ENCODE measurements at regions not wholly inside any gene's neighbourhood (a gene's known extent, or its start where the extent isn't known, plus 50 kb on each side); places are given as distances from the start of the nearest gene placed in this dataset.

- peak; percentile 70 for DNase-seq
- H3K4me3 ChIP-seq = no peak overlapping the region
- no peaks in the 10 kb centered on the region for H3K27me3 ChIP-seq
- H3K4me1 ChIP-seq = no peaks in the 10 kb centered on the region
- 77 to 84% methylated on average over 1 of the region's 1 CpG for WGBS, 2 donors
- intact Hi-C loops (cut with DNase I) = no loop called here
- no peaks in the 10 kb centered on the region for H3K9me3 ChIP-seq
- H3K36me3 ChIP-seq = no peaks in the 10 kb centered on the region
- no peak for TF ChIP-seq CTCF (IDR thresholded peaks at IDR 0.05)
- TF ChIP-seq EP300 (IDR thresholded peaks at IDR 0.05) = no peak
- TF ChIP-seq POLR2AphosphoS5 (IDR thresholded peaks at IDR 0.05) = no peak
- no peak overlapping the region for H3K27ac ChIP-seq
These were observed 482.6 kb upstream of the SEMA3A start for GRCh38 chr7:84677117-84677732.

- H3K9me3 ChIP-seq = no peaks in the 10 kb centered on the region
- whole genome bisulfite sequencing, 2 donors = 16 to 60% methylated on average over 4 of the region's 4 CpGs
- no peaks in the 10 kb centered on the region for H3K4me1 ChIP-seq
- intact Hi-C loops (cut with DNase I) = no loop called here
- no peak for DNase-seq
- TF ChIP-seq POLR2AphosphoS5 (IDR thresholded peaks at IDR 0.05) (no peak), POLR2A (IDR thresholded peaks at IDR 0.05) (no peak), EP300 (IDR thresholded peaks at IDR 0.05) (no peak), CTCF (IDR thresholded peaks at IDR 0.05) (no peak)
- H3K27ac ChIP-seq = no peak overlapping the region
- no peaks in the 10 kb centered on the region for H3K27me3 ChIP-seq
- no peaks in the 10 kb centered on the region for H3K36me3 ChIP-seq
- no peak overlapping the region for H3K4me3 ChIP-seq
These were observed 481.0 kb upstream of the SEMA3A start for GRCh38 chr7:84675633-84676034.

GRCh38 chr7:84674236-84674913 lies 479.8 kb upstream of the SEMA3A start:
- H3K9me3 ChIP-seq = no peaks in the 10 kb centered on the region
- intact Hi-C loops (cut with DNase I) = no loop called here
- H3K4me3 ChIP-seq = no peak overlapping the region
- TF ChIP-seq CTCF (IDR thresholded peaks at IDR 0.05) = no peak
- no peaks in the 10 kb centered on the region for H3K36me3 ChIP-seq
- no peak overlapping the region for H3K27ac ChIP-seq
- 59 to 76% methylated on average over 2 of the region's 2 CpGs for WGBS, 2 donors
- no peak for DNase-seq
- no peaks in the 10 kb centered on the region for H3K27me3 ChIP-seq
- H3K4me1 ChIP-seq = no peaks in the 10 kb centered on the region

GRCh38 chr7:84669177-84669732 lies 474.7 kb upstream of the SEMA3A start:
- no peaks in the 10 kb centered on the region for H3K27me3 ChIP-seq
- H3K36me3 ChIP-seq = no peaks in the 10 kb centered on the region
- no peaks in the 10 kb centered on the region for H3K9me3 ChIP-seq
- H3K27ac ChIP-seq = peak overlapping the region in 1 of 4 donors; percentile 7
- intact Hi-C loops (cut with DNase I) = no loop called here
- no peak overlapping the region for H3K4me3 ChIP-seq
- WGBS, 2 donors = 16 to 45% methylated on average over 3 of the region's 3 CpGs
- TF ChIP-seq EP300 (IDR thresholded peaks at IDR 0.05) (no peak), POLR2A (IDR thresholded peaks at IDR 0.05) (no peak), POLR2AphosphoS5 (IDR thresholded peaks at IDR 0.05) (no peak), CTCF (IDR thresholded peaks at IDR 0.05) (no peak)
- DNase-seq = no peak
- H3K4me1 ChIP-seq = peaks cover 0 to 8% (median 3%) of the 10 kb centered on the region in 4 donors
